Suprapubic skin (tissue), 4 donors: ENCODE measurements at regions not wholly inside any gene's neighbourhood (a gene's known extent, or its start where the extent isn't known, plus 50 kb on each side); places are given as distances from the start of the nearest gene placed in this dataset.

ENCODE experiments used
- EP300 ChIP-seq: sonication (generic); formaldehyde crosslinking; IDR thresholded peaks from one replicate; pipeline ENCODE4 v1.6.1; 2017; ENCODE audit warnings: antibody characterized with exemption
- POLR2A ChIP-seq, 2 donors: fragments of 450-650 bp; IDR thresholded peaks; one replicate each; pipeline ENCODE4 v1.6.1; 2017; ENCODE audit warnings: antibody characterized with exemption in 2 of 2, mild to moderate bottlenecking in 2 of 2, moderate library complexity in 2 of 2
- POLR2AphosphoS5 ChIP-seq, 3 donors: sonication (generic); formaldehyde crosslinking; IDR thresholded peaks; one replicate each; pipeline ENCODE4 v1.6.1; 2017; ENCODE audit warnings: antibody characterized with exemption in 3 of 3
- TF ChIP-seq, protein P1 (sequence below), 2 donors: fragments of 200-600 bp in 1 of 2; fragments of 450-650 bp in 1 of 2; sonication (generic) in 1 of 2; IDR thresholded peaks; one replicate each; pipeline ENCODE4 v1.5.1; 2016 to 2019; ENCODE audit warnings: antibody characterized with exemption in 2 of 2, mild to moderate bottlenecking in 1 of 2, moderate library complexity in 1 of 2

GRCh38 chr18:10009321-10010144, 95.7 kb downstream of the VAPA start:
- TF ChIP-seq POLR2A (IDR thresholded peaks at IDR 0.05) (no peak), EP300 (no peak), POLR2AphosphoS5 (IDR thresholded peaks at IDR 0.05) (no peak)
- TF ChIP-seq, protein P1, sequence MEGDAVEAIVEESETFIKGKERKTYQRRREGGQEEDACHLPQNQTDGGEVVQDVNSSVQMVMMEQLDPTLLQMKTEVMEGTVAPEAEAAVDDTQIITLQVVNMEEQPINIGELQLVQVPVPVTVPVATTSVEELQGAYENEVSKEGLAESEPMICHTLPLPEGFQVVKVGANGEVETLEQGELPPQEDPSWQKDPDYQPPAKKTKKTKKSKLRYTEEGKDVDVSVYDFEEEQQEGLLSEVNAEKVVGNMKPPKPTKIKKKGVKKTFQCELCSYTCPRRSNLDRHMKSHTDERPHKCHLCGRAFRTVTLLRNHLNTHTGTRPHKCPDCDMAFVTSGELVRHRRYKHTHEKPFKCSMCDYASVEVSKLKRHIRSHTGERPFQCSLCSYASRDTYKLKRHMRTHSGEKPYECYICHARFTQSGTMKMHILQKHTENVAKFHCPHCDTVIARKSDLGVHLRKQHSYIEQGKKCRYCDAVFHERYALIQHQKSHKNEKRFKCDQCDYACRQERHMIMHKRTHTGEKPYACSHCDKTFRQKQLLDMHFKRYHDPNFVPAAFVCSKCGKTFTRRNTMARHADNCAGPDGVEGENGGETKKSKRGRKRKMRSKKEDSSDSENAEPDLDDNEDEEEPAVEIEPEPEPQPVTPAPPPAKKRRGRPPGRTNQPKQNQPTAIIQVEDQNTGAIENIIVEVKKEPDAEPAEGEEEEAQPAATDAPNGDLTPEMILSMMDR (IDR thresholded peaks at IDR 0.05) = no peak
